SK-N-MC (cell line): ENCODE measurements at regions not wholly inside any gene's neighbourhood (a gene's known extent, or its start where the extent isn't known, plus 50 kb on each side); places are given as distances from the start of the nearest gene placed in this dataset.

Source experiments
- EZH2 ChIP-seq: fragments of 200-600 bp; sonication (generic); IDR thresholded peaks from one replicate; pipeline ENCODE4 v1.6.1; 2017; ENCODE audit warnings: antibody characterized with exemption
- FOXP2 ChIP-seq: optimal IDR thresholded peaks from 2 replicates; pipeline ENCODE3; 2011; ENCODE audit warnings: mild to moderate bottlenecking, moderate library complexity; ENCODE audit not compliant: insufficient read depth; ENCODE audit errors: extremely low read length, control extremely low read depth
- POLR2AphosphoS5 ChIP-seq: IDR thresholded peaks from 2 replicates; pipeline ENCODE4 v1.6.1; 2012; ENCODE audit warnings: mild to moderate bottlenecking, low read depth, low read length, borderline replicate concordance

DNA sequence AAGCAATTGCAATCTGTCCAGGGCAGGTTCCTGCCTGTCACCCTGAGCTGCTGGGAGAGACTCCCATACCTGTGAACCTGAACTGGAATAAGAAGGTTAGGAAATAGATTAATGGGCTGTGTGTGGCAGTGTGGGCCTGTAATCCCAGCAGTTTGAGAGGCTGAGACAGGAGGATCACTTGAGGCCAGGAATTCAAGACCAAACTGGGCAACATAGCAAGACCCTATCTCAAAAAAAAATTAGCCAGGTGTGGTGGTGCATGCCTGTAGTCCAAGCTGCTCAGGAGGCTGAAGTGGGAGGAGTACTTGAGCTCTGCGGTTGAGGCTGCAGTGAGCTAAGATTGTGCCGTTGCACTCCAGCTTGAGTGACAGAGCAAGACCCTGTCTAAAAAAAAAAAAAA lies 127.7 kb upstream of the DSEL start:
- TF ChIP-seq EZH2 = no peak
- no peak for TF ChIP-seq POLR2AphosphoS5
- no peak for TF ChIP-seq FOXP2
